ENCODE measurements at regions not wholly inside any gene's neighbourhood (a gene's known extent, or its start where the extent isn't known, plus 50 kb on each side); places are given as distances from the start of the nearest gene placed in this dataset.
"Not testable (repeated sequence)": the region's sequence is repeated elsewhere in the genome, so short reads cannot be mapped to it uniquely, and the experiment has no call there.

- no peak for DNase-seq (ENCODE audit: low read depth in 4 of 6, low spot score in 6 of 6)
- Histone ChIP-seq H3K36me3 (ENCODE audit: control insufficient read depth, insufficient read depth, low read length) (no peaks in the 10 kb centered on the region), H3K27me3 (ENCODE audit: control insufficient read depth, insufficient read depth, low read length) (no peaks in the 10 kb centered on the region), H3K9me3 (ENCODE audit: control insufficient read depth, insufficient read depth, low read length) (no peaks in the 10 kb centered on the region), H3K27ac (ENCODE audit: low read depth, low read length) (no peak overlapping the region), H3K4me3 (ENCODE audit: low read depth, low read length) (no peak overlapping the region), H3K4me1 (ENCODE audit: control insufficient read depth, insufficient read depth, low read length) (no peaks in the 10 kb centered on the region)
- WGBS (ENCODE audit: insufficient coverage), result no CpG with 5 or more reads among the region's 1 CpG
Observed at GRCh38 chr12:67716817-67717216, 68.3 kb downstream of the DYRK2 start.

- H3K36me3 ChIP-seq (ENCODE audit: control insufficient read depth, insufficient read depth, low read length); H3K4me1 ChIP-seq (ENCODE audit: control insufficient read depth, insufficient read depth, low read length); DNase-seq (ENCODE audit: low read depth in 4 of 6, low spot score in 6 of 6); H3K27me3 ChIP-seq (ENCODE audit: control insufficient read depth, insufficient read depth, low read length); H3K9me3 ChIP-seq (ENCODE audit: control insufficient read depth, insufficient read depth, low read length); H3K4me3 ChIP-seq (ENCODE audit: low read depth, low read length); H3K27ac ChIP-seq (ENCODE audit: low read depth, low read length): not testable (repeated sequence)
- 59% methylated on average over 12 of the region's 30 CpGs for WGBS (ENCODE audit: insufficient coverage)
Observed at GRCh38 chr12:67719303-67719702, 70.8 kb downstream of the DYRK2 start.

GRCh38 chr12:67720351-67720856 is 71.9 kb downstream of the DYRK2 start:
- Histone ChIP-seq H3K27ac (ENCODE audit: low read depth, low read length) (no peak overlapping the region), H3K9me3 (ENCODE audit: control insufficient read depth, insufficient read depth, low read length) (no peaks in the 10 kb centered on the region)
- no CpG with 5 or more reads among the region's 3 CpGs for WGBS (ENCODE audit: insufficient coverage)

GRCh38 chr12:67721248-67721647 is 72.7 kb downstream of the DYRK2 start:
- WGBS (ENCODE audit: insufficient coverage), result 61% methylated on average over 3 of the region's 4 CpGs
- no peak overlapping the region for H3K27ac ChIP-seq (ENCODE audit: low read depth, low read length)

More at GRCh38 chr12:67720351-67720856, 71.9 kb downstream of the DYRK2 start:
- H3K27me3 ChIP-seq (ENCODE audit: control insufficient read depth, insufficient read depth, low read length), result no peaks in the 10 kb centered on the region
- no peaks in the 10 kb centered on the region for H3K36me3 ChIP-seq (ENCODE audit: control insufficient read depth, insufficient read depth, low read length)
- no peaks in the 10 kb centered on the region for H3K4me1 ChIP-seq (ENCODE audit: control insufficient read depth, insufficient read depth, low read length)
- no peak overlapping the region for H3K4me3 ChIP-seq (ENCODE audit: low read depth, low read length)
- DNase-seq (ENCODE audit: low read depth in 4 of 6, low spot score in 6 of 6), result no peak

GRCh38 chr12:67722296-67722695 is 73.8 kb downstream of the DYRK2 start:
- H3K36me3 ChIP-seq (ENCODE audit: control insufficient read depth, insufficient read depth, low read length), result no peaks in the 10 kb centered on the region
- DNase-seq (ENCODE audit: low read depth in 4 of 6, low spot score in 6 of 6), result no peak
- no peaks in the 10 kb centered on the region for H3K9me3 ChIP-seq (ENCODE audit: control insufficient read depth, insufficient read depth, low read length)
- no peak overlapping the region for H3K4me3 ChIP-seq (ENCODE audit: low read depth, low read length)
- no CpG with 5 or more reads among the region's 1 CpG for WGBS (ENCODE audit: insufficient coverage)
- H3K4me1 ChIP-seq (ENCODE audit: control insufficient read depth, insufficient read depth, low read length), result no peaks in the 10 kb centered on the region
- H3K27me3 ChIP-seq (ENCODE audit: control insufficient read depth, insufficient read depth, low read length), result no peaks in the 10 kb centered on the region
- H3K27ac ChIP-seq (ENCODE audit: low read depth, low read length), result no peak overlapping the region

More at GRCh38 chr12:67721248-67721647, 72.7 kb downstream of the DYRK2 start:
- Histone ChIP-seq H3K27me3 (ENCODE audit: control insufficient read depth, insufficient read depth, low read length) (no peaks in the 10 kb centered on the region), H3K4me1 (ENCODE audit: control insufficient read depth, insufficient read depth, low read length) (no peaks in the 10 kb centered on the region), H3K9me3 (ENCODE audit: control insufficient read depth, insufficient read depth, low read length) (no peaks in the 10 kb centered on the region), H3K36me3 (ENCODE audit: control insufficient read depth, insufficient read depth, low read length) (no peaks in the 10 kb centered on the region), H3K4me3 (ENCODE audit: low read depth, low read length) (no peak overlapping the region)
- DNase-seq (ENCODE audit: low read depth in 4 of 6, low spot score in 6 of 6), result peak in 1 of 6 donors; percentile 40

GRCh38 chr12:67726868-67727267 is 78.3 kb downstream of the DYRK2 start:
- no peak overlapping the region for H3K4me3 ChIP-seq (ENCODE audit: low read depth, low read length)
- WGBS (ENCODE audit: insufficient coverage), result 100% methylated on average over 1 of the region's 3 CpGs
- no peaks in the 10 kb centered on the region for H3K4me1 ChIP-seq (ENCODE audit: control insufficient read depth, insufficient read depth, low read length)
- H3K9me3 ChIP-seq (ENCODE audit: control insufficient read depth, insufficient read depth, low read length), result no peaks in the 10 kb centered on the region
- no peaks in the 10 kb centered on the region for H3K36me3 ChIP-seq (ENCODE audit: control insufficient read depth, insufficient read depth, low read length)
- DNase-seq (ENCODE audit: low read depth in 4 of 6, low spot score in 6 of 6), result no peak
- no peak overlapping the region for H3K27ac ChIP-seq (ENCODE audit: low read depth, low read length)
- H3K27me3 ChIP-seq (ENCODE audit: control insufficient read depth, insufficient read depth, low read length), result no peaks in the 10 kb centered on the region

- 86% methylated on average over 2 of the region's 6 CpGs for WGBS (ENCODE audit: insufficient coverage)
- Histone ChIP-seq H3K27ac (ENCODE audit: low read depth, low read length) (no peak overlapping the region), H3K36me3 (ENCODE audit: control insufficient read depth, insufficient read depth, low read length) (no peaks in the 10 kb centered on the region), H3K4me1 (ENCODE audit: control insufficient read depth, insufficient read depth, low read length) (no peaks in the 10 kb centered on the region), H3K9me3 (ENCODE audit: control insufficient read depth, insufficient read depth, low read length) (no peaks in the 10 kb centered on the region), H3K27me3 (ENCODE audit: control insufficient read depth, insufficient read depth, low read length) (no peaks in the 10 kb centered on the region), H3K4me3 (ENCODE audit: low read depth, low read length) (no peak overlapping the region)
- DNase-seq (ENCODE audit: low read depth in 4 of 6, low spot score in 6 of 6), result no peak
Observed at GRCh38 chr12:67727702-67728666, 79.4 kb downstream of the DYRK2 start.

- H3K27me3 ChIP-seq (ENCODE audit: control insufficient read depth, insufficient read depth, low read length), result no peaks in the 10 kb centered on the region
- H3K36me3 ChIP-seq (ENCODE audit: control insufficient read depth, insufficient read depth, low read length), result no peaks in the 10 kb centered on the region
- H3K9me3 ChIP-seq (ENCODE audit: control insufficient read depth, insufficient read depth, low read length), result no peaks in the 10 kb centered on the region
- H3K27ac ChIP-seq (ENCODE audit: low read depth, low read length), result no peak overlapping the region
- H3K4me1 ChIP-seq (ENCODE audit: control insufficient read depth, insufficient read depth, low read length), result no peaks in the 10 kb centered on the region
- 95% methylated on average over 2 of the region's 4 CpGs for WGBS (ENCODE audit: insufficient coverage)
- no peak for DNase-seq (ENCODE audit: low read depth in 4 of 6, low spot score in 6 of 6)
- H3K4me3 ChIP-seq (ENCODE audit: low read depth, low read length), result no peak overlapping the region
Observed at GRCh38 chr12:67732857-67733256, 84.3 kb downstream of the DYRK2 start.

- no peak overlapping the region for H3K27ac ChIP-seq (ENCODE audit: low read depth, low read length)
- 81% methylated on average over 2 of the region's 4 CpGs for WGBS (ENCODE audit: insufficient coverage)
Observed at GRCh38 chr12:67735868-67736267, 87.3 kb downstream of the DYRK2 start.

GRCh38 chr12:67740711-67741110 is 92.2 kb downstream of the DYRK2 start:
- no peaks in the 10 kb centered on the region for H3K4me1 ChIP-seq (ENCODE audit: control insufficient read depth, insufficient read depth, low read length)
- no peak overlapping the region for H3K4me3 ChIP-seq (ENCODE audit: low read depth, low read length)
- no peaks in the 10 kb centered on the region for H3K27me3 ChIP-seq (ENCODE audit: control insufficient read depth, insufficient read depth, low read length)
- no peaks in the 10 kb centered on the region for H3K36me3 ChIP-seq (ENCODE audit: control insufficient read depth, insufficient read depth, low read length)
- H3K27ac ChIP-seq (ENCODE audit: low read depth, low read length), result no peak overlapping the region
- WGBS (ENCODE audit: insufficient coverage), result no CpG with 5 or more reads among the region's 1 CpG
- DNase-seq (ENCODE audit: low read depth in 4 of 6, low spot score in 6 of 6), result peak in 1 of 6 donors; percentile 65
- H3K9me3 ChIP-seq (ENCODE audit: control insufficient read depth, insufficient read depth, low read length), result no peaks in the 10 kb centered on the region

More at GRCh38 chr12:67735868-67736267, 87.3 kb downstream of the DYRK2 start:
- H3K4me1 ChIP-seq (ENCODE audit: control insufficient read depth, insufficient read depth, low read length), result no peaks in the 10 kb centered on the region
- DNase-seq (ENCODE audit: low read depth in 4 of 6, low spot score in 6 of 6), result no peak
- H3K9me3 ChIP-seq (ENCODE audit: control insufficient read depth, insufficient read depth, low read length), result no peaks in the 10 kb centered on the region
- no peaks in the 10 kb centered on the region for H3K27me3 ChIP-seq (ENCODE audit: control insufficient read depth, insufficient read depth, low read length)
- no peak overlapping the region for H3K4me3 ChIP-seq (ENCODE audit: low read depth, low read length)
- no peaks in the 10 kb centered on the region for H3K36me3 ChIP-seq (ENCODE audit: control insufficient read depth, insufficient read depth, low read length)

All from spinal cord (tissue), 9 donors.